NCI-H2171 treated with DMSO at 0.1 percent for 48 hours (cell line): ENCODE measurements at regions not wholly inside any gene's neighbourhood (a gene's known extent, or its start where the extent isn't known, plus 50 kb on each side); places are given as distances from the start of the nearest gene placed in this dataset.
A peak's percentile ranks its signal among the peaks of the same experiment; 100 is the strongest.

Experiments
- DNase-seq: peaks from one replicate; lab custom pipeline; 2025; lab: John Stamatoyannopoulos, UW

GRCh38 chr13:53512635-53513034, 484.0 kb downstream of the OLFM4 start:
- DNase-seq: no peak

DNA sequence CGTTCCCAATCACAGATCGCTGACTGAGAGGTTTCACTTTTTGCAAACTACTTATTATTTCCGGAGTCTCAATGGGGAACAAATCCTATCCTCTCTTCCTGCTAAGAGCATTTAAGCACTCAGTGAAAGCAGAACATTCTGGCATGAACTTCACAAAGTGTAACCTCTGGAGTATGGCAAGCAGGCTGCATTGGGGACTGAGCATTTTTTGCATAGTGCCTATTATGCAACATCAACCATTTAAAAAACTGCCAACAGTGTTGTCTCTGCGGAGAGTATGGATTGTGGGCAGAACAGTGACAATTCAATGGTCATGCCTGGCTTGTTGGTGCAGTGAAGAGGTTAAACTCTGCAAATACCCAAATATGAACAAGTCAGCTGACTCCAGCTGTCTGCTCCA, 484.6 kb downstream of the OLFM4 start:
- DNase-seq: no peak

GRCh38 chr13:53520132-53520531, 491.5 kb downstream of the OLFM4 start:
- DNase-seq: no peak

- no peak for DNase-seq
Measured at GRCh38 chr13:53522034-53522433, 493.4 kb downstream of the OLFM4 start.

DNA sequence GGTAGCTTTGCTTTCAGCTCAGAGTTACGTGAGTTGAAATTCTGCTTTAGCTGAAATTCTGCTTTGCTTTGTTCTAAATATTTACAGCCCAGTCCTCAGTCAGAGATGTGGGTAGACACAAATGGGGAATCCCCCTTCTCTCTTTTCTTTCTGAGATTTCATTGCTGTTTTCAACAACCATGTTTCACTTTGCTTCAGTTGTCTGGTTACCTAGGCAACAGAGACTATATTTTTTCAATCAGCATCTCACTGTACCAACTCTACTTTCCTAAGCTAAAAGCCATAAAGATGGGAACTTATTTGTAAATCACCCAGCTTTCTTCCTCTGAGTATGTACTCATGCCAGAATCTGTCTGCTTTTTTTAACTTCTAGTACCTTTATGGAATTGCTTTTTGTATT, 509.0 kb downstream of the OLFM4 start:
- DNase-seq: no peak

GRCh38 chr13:53545340-53545941, 516.8 kb downstream of the OLFM4 start:
- no peak for DNase-seq

GRCh38 chr13:53560556-53560955, 531.9 kb downstream of the OLFM4 start:
- DNase-seq: no peak

GRCh38 chr13:53562419-53562818, 533.8 kb downstream of the OLFM4 start:
- DNase-seq: no peak

GRCh38 chr13:53568491-53568890, 539.9 kb downstream of the OLFM4 start:
- DNase-seq: no peak

GRCh38 chr13:53569453-53569852, 540.8 kb downstream of the OLFM4 start:
- DNase-seq: no peak

- DNase-seq: no peak
Measured at GRCh38 chr13:53601113-53601512, 572.5 kb downstream of the OLFM4 start.

GRCh38 chr13:53605326-53605725, 576.7 kb downstream of the OLFM4 start:
- DNase-seq: no peak

- peak; percentile 78 for DNase-seq
Measured at GRCh38 chr13:53612200-53612599, 583.6 kb downstream of the OLFM4 start.

GRCh38 chr13:53622456-53622855, 593.8 kb downstream of the OLFM4 start:
- DNase-seq: no peak

DNA sequence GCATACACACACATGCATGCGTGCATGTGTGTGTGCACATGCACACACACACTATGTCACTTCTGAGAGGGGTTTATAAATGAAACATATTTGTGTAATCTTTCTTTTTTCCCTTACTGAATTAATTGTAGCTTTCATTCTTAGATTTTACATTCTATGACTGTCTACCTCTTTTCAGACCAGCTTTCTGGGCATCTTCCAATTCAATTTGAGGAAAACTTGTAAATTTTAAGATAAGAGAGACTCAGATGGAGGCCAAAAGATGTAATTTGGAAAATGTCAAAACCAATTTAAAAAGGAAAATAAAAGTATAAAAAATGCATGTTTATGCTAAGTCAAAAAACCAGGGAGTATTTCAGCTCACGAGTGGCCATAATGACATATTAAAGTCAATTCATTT, 594.5 kb downstream of the OLFM4 start:
- no peak for DNase-seq

GRCh38 chr13:53631511-53631910, 602.9 kb downstream of the OLFM4 start:
- DNase-seq: peak; percentile 42

GRCh38 chr13:53638040-53638439, 609.4 kb downstream of the OLFM4 start:
- no peak for DNase-seq

GRCh38 chr13:53642306-53642705, 613.7 kb downstream of the OLFM4 start:
- DNase-seq: peak; percentile 47

GRCh38 chr13:53648673-53649072, 620.1 kb downstream of the OLFM4 start:
- DNase-seq: no peak

DNA sequence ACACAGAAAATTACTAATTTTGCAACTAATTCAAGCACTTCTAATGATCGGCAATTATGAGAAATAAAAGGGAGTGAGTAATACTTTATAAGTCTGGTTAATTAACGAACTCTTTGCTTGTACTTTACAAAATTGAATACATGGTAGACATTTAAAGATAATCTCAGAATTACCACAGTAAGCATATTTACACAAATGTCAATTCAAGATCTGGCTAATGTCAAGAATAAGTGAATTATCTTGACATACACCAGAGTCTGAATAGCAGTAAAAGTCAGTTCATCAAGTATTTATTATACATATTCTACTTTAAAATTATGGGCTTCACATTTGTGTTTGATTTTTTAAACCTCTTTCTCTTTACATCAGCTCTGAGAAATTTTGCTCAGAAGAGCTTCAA, 643.4 kb downstream of the OLFM4 start:
- DNase-seq: no peak

DNA sequence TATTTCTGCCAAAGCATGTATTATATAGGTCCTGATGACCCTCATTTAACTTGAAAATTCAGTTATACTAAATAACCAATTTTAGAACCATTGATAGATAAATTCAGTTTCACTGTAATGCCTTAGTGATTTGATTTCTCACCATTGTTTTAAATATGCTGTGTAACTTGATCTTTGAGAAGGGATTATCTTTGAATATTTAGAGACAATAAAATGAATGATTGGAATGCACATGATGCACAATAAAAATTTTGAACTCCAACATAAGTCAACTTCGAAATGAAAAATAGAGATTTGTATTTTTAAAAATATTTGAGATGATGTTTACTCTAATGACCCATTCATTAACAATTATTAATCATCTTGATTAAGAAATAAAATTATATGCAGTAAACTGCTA, 654.5 kb downstream of the OLFM4 start:
- no peak for DNase-seq

GRCh38 chr13:53683608-53684007, 655.0 kb downstream of the OLFM4 start:
- DNase-seq: no peak

DNA sequence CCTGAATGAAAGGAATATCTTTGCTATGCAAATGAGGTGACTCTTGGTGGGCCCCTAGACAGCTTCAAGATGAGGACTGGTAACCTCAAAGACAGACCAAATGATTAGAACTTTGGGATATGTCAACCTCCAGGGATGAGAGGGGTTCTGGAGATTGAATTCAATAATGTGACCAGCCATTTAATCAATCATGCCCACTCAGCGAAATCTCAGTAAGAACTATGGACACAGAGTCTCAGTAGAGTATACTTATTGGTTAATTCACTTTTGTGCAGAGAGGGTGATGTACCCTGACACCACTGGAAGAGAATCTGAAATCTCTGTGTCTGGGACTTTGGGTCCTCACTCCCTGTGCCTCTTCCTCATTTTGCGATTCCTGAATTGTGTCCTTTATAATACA, 662.8 kb downstream of the OLFM4 start:
- DNase-seq: no peak

GRCh38 chr13:53694814-53695532, 666.4 kb downstream of the OLFM4 start:
- DNase-seq: no peak
